GM23338 (cell line): ENCODE measurements at regions not wholly inside any gene's neighbourhood (a gene's known extent, or its start where the extent isn't known, plus 50 kb on each side); places are given as distances from the start of the nearest gene placed in this dataset.
A peak's percentile ranks its signal among the peaks of the same experiment; 100 is the strongest.

ENCODE experiments used
- ATAC-seq: fragments of 200-7000 bp; cut with Tn5 transposase; 3 replicates; pipeline ENCODE4 v1.9.1; 2020
- DNase-seq: peaks from one replicate; pipeline ENCODE4 v3.0.0-alpha.2; 2015; ENCODE audit warnings: low spot score
- H2AFZ ChIP-seq: fragments of 200-600 bp; sonication (generic); 2 replicates; pipeline ENCODE4 v1.8.0; 2016; ENCODE audit warnings: antibody characterized with exemption, mild to moderate bottlenecking, moderate library complexity
- H3F3A ChIP-seq: fragments of 200-600 bp; sonication (generic); replicated peaks from 2 replicates; pipeline ENCODE4 v1.8.0; 2017; ENCODE audit warnings: antibody characterized with exemption, mixed run types, low read depth
- H3K27ac ChIP-seq: fragments of 200-600 bp; sonication (generic); 2 replicates; pipeline ENCODE4 v1.6.1; 2016; ENCODE audit warnings: low read depth
- H3K27me3 ChIP-seq: fragments of 200-600 bp; sonication (generic); 2 replicates; pipeline ENCODE4 v1.8.0; 2016; ENCODE audit warnings: mild to moderate bottlenecking, mixed run types, moderate library complexity; ENCODE audit not compliant: insufficient read depth
- H3K36me3 ChIP-seq: fragments of 200-600 bp; sonication (generic); 2 replicates; pipeline ENCODE4 v1.8.0; 2016; ENCODE audit warnings: mild to moderate bottlenecking; ENCODE audit not compliant: insufficient read depth
- H3K4me1 ChIP-seq: fragments of 200-600 bp; sonication (generic); 2 replicates; pipeline ENCODE4 v1.8.0; 2016; ENCODE audit warnings: mild to moderate bottlenecking, moderate library complexity; ENCODE audit not compliant: insufficient read depth
- H3K4me2 ChIP-seq: fragments of 200-600 bp; sonication (generic); 2 replicates; pipeline ENCODE4 v1.7.1; 2017; ENCODE audit warnings: mixed run types
- H3K4me3 ChIP-seq: fragments of 200-600 bp; sonication (generic); 2 replicates; pipeline ENCODE4 v1.6.1; 2016; ENCODE audit warnings: mixed run types
- H3K79me2 ChIP-seq: fragments of 200-600 bp; sonication (generic); replicated peaks from 2 replicates; pipeline ENCODE4 v1.8.0; 2017; ENCODE audit warnings: mild to moderate bottlenecking; ENCODE audit not compliant: insufficient read depth
- H3K9me2 ChIP-seq: fragments of 200-600 bp; sonication (generic); 2 replicates; pipeline ENCODE4 v1.8.0; 2017; ENCODE audit not compliant: insufficient read depth
- H4K20me1 ChIP-seq: fragments of 200-600 bp; sonication (generic); replicated peaks from 2 replicates; pipeline ENCODE4 v1.8.0; 2017; ENCODE audit warnings: mild to moderate bottlenecking; ENCODE audit not compliant: insufficient read depth
- H3K27ac Mint-ChIP-seq: 2 replicates; pipeline ENCODE4 v1.8.0; 2020; ENCODE audit warnings: inconsistent platforms, mild to moderate bottlenecking, moderate library complexity, mixed read lengths
- H3K27me3 Mint-ChIP-seq: 3 replicates; pipeline ENCODE4 v1.8.0; 2022; ENCODE audit warnings: low read depth, mild to moderate bottlenecking, moderate library complexity, mixed read lengths, inconsistent platforms; ENCODE audit not compliant: insufficient read depth, poor library complexity
- H3K36me3 Mint-ChIP-seq: 3 replicates; pipeline ENCODE4 v1.8.0; 2021; ENCODE audit warnings: low read depth, mild to moderate bottlenecking, inconsistent platforms, moderate library complexity, mixed read lengths
- H3K4me1 Mint-ChIP-seq: 3 replicates; pipeline ENCODE4 v1.8.0; 2020; ENCODE audit warnings: mild to moderate bottlenecking, inconsistent platforms, mixed read lengths
- H3K4me3 Mint-ChIP-seq: 3 replicates; pipeline ENCODE4 v1.8.0; 2021; ENCODE audit warnings: moderate library complexity, mild to moderate bottlenecking, inconsistent platforms, mixed read lengths
- H3K9me3 Mint-ChIP-seq: 3 replicates; pipeline ENCODE4 v1.8.0; 2020; ENCODE audit warnings: moderate library complexity, mild to moderate bottlenecking, inconsistent platforms, mixed read lengths
- CTCF ChIP-seq, 2 experiments: fragments of 200-600 bp in 1 of 2; sonication (generic) in 1 of 2; conservative IDR thresholded peaks; 2 replicates each; pipeline versions ENCODE4 v1.5.1 to v1.6.1; 2016 to 2017; ENCODE audit warnings: antibody characterized with exemption in 2 of 2, low read depth in 2 of 2, mild to moderate bottlenecking in 2 of 2, moderate library complexity in 1 of 2
- NANOG ChIP-seq: IDR thresholded peaks from 2 replicates; pipeline ENCODE4 v1.6.1; 2016; ENCODE audit warnings: antibody characterized with exemption, borderline replicate concordance
- POLR2AphosphoS5 ChIP-seq: IDR thresholded peaks from 2 replicates; pipeline ENCODE4 v1.6.1; 2016; ENCODE audit warnings: antibody characterized with exemption, low read depth
- REST ChIP-seq: IDR thresholded peaks from one replicate; pipeline ENCODE4 v1.6.1; 2018; ENCODE audit warnings: antibody characterized with exemption; ENCODE audit not compliant: unreplicated experiment
- STAT1 ChIP-seq: IDR thresholded peaks from one replicate; pipeline ENCODE4 v1.6.1; 2016; ENCODE audit warnings: antibody characterized with exemption; ENCODE audit not compliant: unreplicated experiment

- H3F3A ChIP-seq: no peaks in the 10 kb centered on the region
- H2AFZ ChIP-seq: peak overlapping the region; percentile 79; the same call in 1 of the 2 replicates
- Mint-ChIP-seq H3K9me3 (no peaks in the 10 kb centered on the region), H3K4me1 (peaks cover 12% of the 10 kb centered on the region; the same call in 2 of the 3 replicates), H3K36me3 (no peaks in the 10 kb centered on the region), H3K4me3 (no peak overlapping the region), H3K27me3 (no peaks in the 10 kb centered on the region), H3K27ac (no peak overlapping the region)
- H4K20me1 ChIP-seq: no peaks in the 10 kb centered on the region
- TF ChIP-seq STAT1 (no peak), NANOG (no peak), CTCF (conservative IDR thresholded peaks at IDR 0.05; ENCODE audit: low read depth in 2 of 2) (no peak)
- H3K4me2 ChIP-seq: no peak overlapping the region
- no peak overlapping the region for H3K4me3 ChIP-seq
- H3K9me2 ChIP-seq: no peaks in the 10 kb centered on the region
- no peaks in the 10 kb centered on the region for H3K27me3 ChIP-seq
- no peaks in the 10 kb centered on the region for H3K36me3 ChIP-seq
- ATAC-seq (no peak), DNase-seq (no peak)
- no peaks in the 10 kb centered on the region for H3K79me2 ChIP-seq
- H3K27ac ChIP-seq: no peak overlapping the region
- H3K4me1 ChIP-seq: 0 out of 2 replicates have a peak, but pooled peaks cover 4% of the 10 kb centered on the region
Measured at GRCh38 chr5:174981416-174981815, 257.0 kb downstream of the MSX2 start.

DNA sequence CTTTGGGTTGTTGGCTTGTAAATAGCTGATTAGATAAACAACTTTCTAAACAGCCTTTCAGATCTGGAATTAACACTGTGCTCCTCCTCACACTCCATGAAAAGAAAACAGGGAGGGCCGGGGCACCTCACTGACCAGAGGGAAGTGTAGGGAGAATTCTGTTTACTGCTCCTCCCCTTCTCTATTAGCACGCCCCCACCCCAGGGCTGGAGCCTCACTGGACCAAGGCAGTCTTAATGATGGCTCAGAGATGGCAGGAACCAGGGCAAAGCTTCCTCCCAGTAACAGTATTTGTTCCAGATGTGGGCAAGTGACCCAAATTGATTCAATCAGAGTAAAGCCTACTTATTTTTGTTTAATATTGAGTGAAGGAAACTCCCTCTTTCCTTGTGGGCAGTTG, 256.6 kb downstream of the MSX2 start:
- Histone ChIP-seq H2AFZ (peak overlapping the region; percentile 79; the same call in 1 of the 2 replicates), H3K36me3 (no peaks in the 10 kb centered on the region), H3K4me2 (no peak overlapping the region), H3K27ac (no peak overlapping the region), H3K27me3 (no peaks in the 10 kb centered on the region), H3K4me3 (no peak overlapping the region), H3F3A (no peaks in the 10 kb centered on the region), H3K9me2 (no peaks in the 10 kb centered on the region), H3K79me2 (no peaks in the 10 kb centered on the region), H3K4me1 (0 out of 2 replicates have a peak, but pooled peaks cover 4% of the 10 kb centered on the region), H4K20me1 (no peaks in the 10 kb centered on the region)
- Mint-ChIP-seq H3K4me1 (peaks cover 12% of the 10 kb centered on the region; the same call in 2 of the 3 replicates), H3K36me3 (no peaks in the 10 kb centered on the region), H3K4me3 (no peak overlapping the region), H3K27me3 (no peaks in the 10 kb centered on the region), H3K27ac (no peak overlapping the region), H3K9me3 (no peaks in the 10 kb centered on the region)
- no peak for DNase-seq
- TF ChIP-seq REST: no peak
- no peak for TF ChIP-seq CTCF (conservative IDR thresholded peaks at IDR 0.05; ENCODE audit: low read depth in 2 of 2)
- no peak for TF ChIP-seq POLR2AphosphoS5
- no peak for ATAC-seq
